B cell (primary cell): ENCODE measurements at regions not wholly inside any gene's neighbourhood (a gene's known extent, or its start where the extent isn't known, plus 50 kb on each side); places are given as distances from the start of the nearest gene placed in this dataset.

Experiments
- ATAC-seq: fragments of 200-7000 bp; cut with Tn5 transposase; one replicate; pipeline ENCODE4 v1.10.0; 2021; ENCODE audit warnings: low read depth, mild to moderate bottlenecking, moderate number of reproducible peaks, moderate library complexity
- CTCF ChIA-PET: fragments of 350-600 bp; sonication (Branson Sonifier 250); formaldehyde crosslinking; loops from one replicate; lab custom pipeline; 2021; ENCODE audit warnings: antibody characterized with exemption, inconsistent platforms; lab: Charles Lee
- POLR2A ChIA-PET: fragments of 350-600 bp; sonication (Branson Sonifier 250); formaldehyde crosslinking; loops from one replicate; lab custom pipeline; 2021; ENCODE audit warnings: antibody characterized with exemption; lab: Charles Lee
- DNase-seq: peaks from one replicate; pipeline ENCODE4 v3.0.0; 2013
- H2AFZ ChIP-seq: 2 replicates; pipeline ENCODE4 v1.6.1; 2012; ENCODE audit warnings: mild to moderate bottlenecking, low read depth, low read length; ENCODE audit not compliant: insufficient read depth, poor library complexity, severe bottlenecking
- H3K27ac ChIP-seq, 2 donors: 1 replicate in 1 of 2; 2 replicates in 1 of 2; pipeline ENCODE4 v1.5.1; 2012 to 2013; ENCODE audit warnings: low read length in 2 of 2, mild to moderate bottlenecking in 2 of 2, moderate library complexity in 1 of 2
- H3K27me3 ChIP-seq, 4 experiments: fragments of 200-600 bp in 1 of 4; sonication (generic) in 1 of 4; replicated peaks in 1 of 4; 1 replicate in 2 of 4; 2 replicates in 2 of 4; pipeline versions ENCODE4 v1.6.1 to v1.7.0; 2013 to 2016; ENCODE audit warnings: low read length in 3 of 4, mild to moderate bottlenecking in 2 of 4, mixed read lengths in 1 of 4, moderate library complexity in 1 of 4; ENCODE audit not compliant: insufficient read depth in 4 of 4, control insufficient read depth in 3 of 4; ENCODE audit errors: control extremely low read depth in 1 of 4
- H3K36me3 ChIP-seq, 2 experiments: replicated peaks in 1 of 2; 1 replicate in 1 of 2; 2 replicates in 1 of 2; pipeline versions ENCODE4 v1.6.1 to v1.7.1; 2013; ENCODE audit warnings: low read length in 1 of 2; ENCODE audit not compliant: insufficient read depth in 2 of 2, control insufficient read depth in 1 of 2; ENCODE audit errors: control extremely low read depth in 1 of 2, extremely low read depth in 1 of 2
- H3K4me1 ChIP-seq, 2 donors: fragments of 200-600 bp in 1 of 2; sonication (generic) in 1 of 2; 1 replicate in 1 of 2; 2 replicates in 1 of 2; pipeline versions ENCODE4 v1.5.1 to v1.6.1; 2013 to 2017; ENCODE audit warnings: low read length in 2 of 2; ENCODE audit not compliant: control insufficient read depth in 2 of 2, insufficient read depth in 2 of 2
- H3K4me2 ChIP-seq: replicated peaks from 2 replicates; pipeline ENCODE3; 2012; ENCODE audit warnings: mild to moderate bottlenecking, low read depth, low read length; ENCODE audit not compliant: poor library complexity, severe bottlenecking
- H3K4me3 ChIP-seq, 5 experiments: fragments of 200-600 bp in 1 of 5; sonication (generic) in 1 of 5; 1 replicate in 3 of 5; 2 replicates in 2 of 5; pipeline versions ENCODE4 v1.5.1 to v1.7.0; 2011 to 2016; ENCODE audit warnings: low read length in 4 of 5, mild to moderate bottlenecking in 4 of 5, low read depth in 2 of 5, control low read depth in 1 of 5, moderate library complexity in 1 of 5; ENCODE audit not compliant: insufficient read depth in 1 of 5; ENCODE audit errors: control extremely low read depth in 1 of 5, extremely low read depth in 1 of 5
- H3K79me2 ChIP-seq: fragments of 200-600 bp; sonication (generic); one replicate; pipeline ENCODE4 v1.6.0; 2016; ENCODE audit warnings: low read length; ENCODE audit not compliant: control insufficient read depth, insufficient read depth
- H3K9ac ChIP-seq: fragments of 200-600 bp; sonication (generic); 2 replicates; pipeline ENCODE4 v1.6.1; 2017; ENCODE audit warnings: mild to moderate bottlenecking, low read length, moderate library complexity
- H3K9me3 ChIP-seq, 3 donors: one replicate each; pipeline versions ENCODE4 v1.6.1 to v1.7.1; 2013; ENCODE audit warnings: low read length in 2 of 3; ENCODE audit not compliant: control insufficient read depth in 2 of 3, insufficient read depth in 1 of 3; ENCODE audit errors: control extremely low read depth in 1 of 3
- H4K20me1 ChIP-seq: 2 replicates; pipeline ENCODE4 v1.6.0; 2012; ENCODE audit warnings: mild to moderate bottlenecking, low read length; ENCODE audit not compliant: insufficient read depth, control insufficient read depth, poor library complexity, severe bottlenecking
- H3K27ac Mint-ChIP-seq: one replicate; pipeline ENCODE4 v1.8.0; 2021; ENCODE audit warnings: mixed read lengths
- H3K27me3 Mint-ChIP-seq: one replicate; pipeline ENCODE4 v1.8.0; 2021; ENCODE audit warnings: mixed read lengths
- H3K4me1 Mint-ChIP-seq: one replicate; pipeline ENCODE4 v1.8.0; 2021; ENCODE audit warnings: mixed read lengths
- H3K4me3 Mint-ChIP-seq: one replicate; pipeline ENCODE4 v1.8.0; 2021; ENCODE audit warnings: mixed read lengths
- H3K9me3 Mint-ChIP-seq: one replicate; pipeline ENCODE4 v1.8.0; 2022; ENCODE audit warnings: mixed read lengths; ENCODE audit not compliant: insufficient read depth
- EZH2 ChIP-seq: IDR thresholded peaks from 2 replicates; pipeline ENCODE4 v1.6.1; 2012; ENCODE audit warnings: borderline replicate concordance, low read depth, mild to moderate bottlenecking, moderate library complexity, low read length; ENCODE audit not compliant: insufficient read depth, poor library complexity, severe bottlenecking
- WGBS: methylation state at CpG from one replicate; pipeline ENCODE4 v1.1.5; 2013; ENCODE audit warnings: missing lambda C conversion rate; ENCODE audit not compliant: insufficient coverage; 5-methylcytosine and 5-hydroxymethylcytosine counted together
- intact Hi-C: fragments of 100-400 bp; cut with micrococcal nuclease; formaldehyde crosslinking; loops from one replicate; pipeline ENCODE4 v1.10.0; 2022
- TF ChIP-seq, protein P1 (sequence below): fragments of 200-600 bp; IDR thresholded peaks from one replicate; pipeline ENCODE4 v1.8.0; 2022; ENCODE audit warnings: antibody characterized with exemption, mild to moderate bottlenecking

DNA sequence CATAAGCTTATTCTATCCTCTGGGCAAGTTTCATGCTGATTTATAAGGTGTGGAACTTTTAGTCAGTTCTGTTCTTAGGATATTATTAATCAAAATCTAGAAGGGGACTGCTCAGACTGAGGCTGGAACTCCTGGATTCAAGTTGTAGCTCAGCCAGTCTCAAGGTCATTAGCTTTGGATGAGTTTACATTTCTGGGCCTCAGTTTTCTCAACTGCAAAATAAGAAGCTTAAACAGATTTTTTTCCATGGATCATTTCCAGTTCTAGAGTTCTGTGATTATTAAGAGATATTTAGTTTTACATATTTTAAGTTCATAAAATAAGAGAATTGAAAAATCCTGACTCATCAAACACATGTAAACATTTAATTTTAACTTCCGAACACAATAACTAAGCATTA lies 442.5 kb upstream of the PKDCC start:
- no peaks in the 10 kb centered on the region for H3K4me1 ChIP-seq
- no peaks in the 10 kb centered on the region for H4K20me1 ChIP-seq
- ChIA-PET POLR2A (no interaction called here), CTCF (no interaction called here)
- H3K4me3 ChIP-seq: no peak overlapping the region
- no peak overlapping the region for H3K4me2 ChIP-seq
- H3K36me3 ChIP-seq: no peaks in the 10 kb centered on the region
- no peaks in the 10 kb centered on the region for H3K9me3 ChIP-seq
- intact Hi-C loops: no loop called here
- no peak for TF ChIP-seq EZH2
- TF ChIP-seq, protein P1, sequence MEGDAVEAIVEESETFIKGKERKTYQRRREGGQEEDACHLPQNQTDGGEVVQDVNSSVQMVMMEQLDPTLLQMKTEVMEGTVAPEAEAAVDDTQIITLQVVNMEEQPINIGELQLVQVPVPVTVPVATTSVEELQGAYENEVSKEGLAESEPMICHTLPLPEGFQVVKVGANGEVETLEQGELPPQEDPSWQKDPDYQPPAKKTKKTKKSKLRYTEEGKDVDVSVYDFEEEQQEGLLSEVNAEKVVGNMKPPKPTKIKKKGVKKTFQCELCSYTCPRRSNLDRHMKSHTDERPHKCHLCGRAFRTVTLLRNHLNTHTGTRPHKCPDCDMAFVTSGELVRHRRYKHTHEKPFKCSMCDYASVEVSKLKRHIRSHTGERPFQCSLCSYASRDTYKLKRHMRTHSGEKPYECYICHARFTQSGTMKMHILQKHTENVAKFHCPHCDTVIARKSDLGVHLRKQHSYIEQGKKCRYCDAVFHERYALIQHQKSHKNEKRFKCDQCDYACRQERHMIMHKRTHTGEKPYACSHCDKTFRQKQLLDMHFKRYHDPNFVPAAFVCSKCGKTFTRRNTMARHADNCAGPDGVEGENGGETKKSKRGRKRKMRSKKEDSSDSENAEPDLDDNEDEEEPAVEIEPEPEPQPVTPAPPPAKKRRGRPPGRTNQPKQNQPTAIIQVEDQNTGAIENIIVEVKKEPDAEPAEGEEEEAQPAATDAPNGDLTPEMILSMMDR: no peak
- no peaks in the 10 kb centered on the region for H3K79me2 ChIP-seq
- ATAC-seq: no peak
- no peaks in the 10 kb centered on the region for H3K27me3 ChIP-seq
- H3K9ac ChIP-seq: no peak overlapping the region
- Mint-ChIP-seq H3K4me3 (no peak overlapping the region), H3K27me3 (no peaks in the 10 kb centered on the region), H3K9me3 (no peaks in the 10 kb centered on the region), H3K27ac (no peak overlapping the region), H3K4me1 (no peaks in the 10 kb centered on the region)
- WGBS: no CpG with 5 or more reads among the region's 1 CpG
- no peak overlapping the region for H3K27ac ChIP-seq
- H2AFZ ChIP-seq: no peak overlapping the region
- no peak for DNase-seq

DNA sequence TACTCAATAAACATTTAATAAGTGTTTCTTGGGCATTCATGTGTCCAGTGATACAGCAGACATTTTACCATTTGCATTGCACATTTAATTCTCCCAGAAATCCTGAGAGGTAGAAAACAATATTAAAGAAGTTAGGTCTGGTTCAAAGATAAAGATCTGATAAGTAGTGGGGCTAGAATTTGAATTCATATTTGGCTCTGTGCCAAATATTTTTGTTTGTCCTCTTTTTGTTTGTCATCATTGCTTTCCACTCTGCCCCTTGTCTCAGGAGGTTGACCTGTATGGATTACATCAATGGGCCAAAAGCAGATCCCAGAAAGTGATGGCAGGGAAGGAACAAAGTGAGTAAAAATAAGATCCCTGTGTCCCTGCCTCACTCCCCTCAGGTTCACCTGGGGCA lies 441.9 kb upstream of the PKDCC start:
- no peaks in the 10 kb centered on the region for H3K27me3 Mint-ChIP-seq
- peaks cover 2% of the 10 kb centered on the region for H3K4me1 Mint-ChIP-seq
- ChIA-PET CTCF (no interaction called here), POLR2A (no interaction called here)
- Histone ChIP-seq H3K27me3 (no peaks in the 10 kb centered on the region), H4K20me1 (no peaks in the 10 kb centered on the region), H3K9me3 (no peaks in the 10 kb centered on the region), H3K4me2 (no peak overlapping the region), H3K36me3 (no peaks in the 10 kb centered on the region), H3K4me1 (no peaks in the 10 kb centered on the region), H3K79me2 (no peaks in the 10 kb centered on the region), H3K4me3 (no peak overlapping the region), H3K9ac (no peak overlapping the region), H2AFZ (no peak overlapping the region), H3K27ac (no peak overlapping the region)
- no peak for ATAC-seq
- H3K27ac Mint-ChIP-seq: no peak overlapping the region
- TF ChIP-seq EZH2: no peak
- TF ChIP-seq, protein P1: no peak
- H3K9me3 Mint-ChIP-seq: no peaks in the 10 kb centered on the region
- intact Hi-C loops: no loop called here
- no peak for DNase-seq
- no peak overlapping the region for H3K4me3 Mint-ChIP-seq
